K562 (cell line): ENCODE measurements at regions not wholly inside any gene's neighbourhood (a gene's known extent, or its start where the extent isn't known, plus 50 kb on each side); places are given as distances from the start of the nearest gene placed in this dataset.

ENCODE experiments used
- ATAC-seq: fragments of 200-7000 bp; cut with Tn5 transposase; 3 replicates; pipeline ENCODE4 v1.9.1; 2020; ENCODE audit warnings: moderate library complexity
- BruUV-seq: library from RNA; stranded (reverse); fragments of 400-500 nt; replicated peaks from 2 replicates; lab custom pipeline; 2021; lab: Mats Ljungman, UMichigan
- CTCF ChIA-PET: fragments of 300-600 bp; formaldehyde crosslinking; extraction: SDS; loops from one replicate; lab custom pipeline; 2021; ENCODE audit warnings: low intra/inter-chr PET ratio; lab: Yijun Ruan, JAX
- POLR2A ChIA-PET: fragments of 300-600, 350-650 bp; sonication (Branson Sonifier 250); formaldehyde crosslinking; extraction: SDS; loops from one replicate; lab custom pipeline; 2021; ENCODE audit warnings: antibody characterized with exemption, inconsistent platforms; lab: Yijun Ruan, JAX
- DNase-seq, 4 experiments: peaks; one replicate each; pipeline versions ENCODE4 v3.0.0 to v3.0.0-alpha.2; 2011 to 2018; ENCODE audit warnings: low spot score in 3 of 4, mixed read lengths in 3 of 4; ENCODE audit errors: extremely low read depth in 1 of 4
- FAIRE-seq: peaks from 2 replicates; lab custom pipeline; 2011; peaks lifted over from hg19 to GRCh38; lab: Jason Lieb, UNC
- H2AFZ ChIP-seq: 2 replicates; pipeline ENCODE4 v1.6.0; 2011; ENCODE audit warnings: low read depth, low read length, control low read depth, inconsistent platforms
- H3K27ac ChIP-seq: fragments of 200-600 bp; 3 replicates; pipeline ENCODE4 v1.8.0; 2011; ENCODE audit warnings: low read depth, mild to moderate bottlenecking, control low read depth, inconsistent platforms, low read length, moderate library complexity, mixed read lengths; ENCODE audit errors: extremely low read depth
- H3K27me3 ChIP-seq, 2 experiments: fragments of 300-600 bp in 1 of 2; 2 replicates in 1 of 2; 3 replicates in 1 of 2; pipeline versions ENCODE4 v1.6.0 to v1.8.0; 2011; ENCODE audit warnings: inconsistent platforms in 2 of 2, low read length in 2 of 2, mild to moderate bottlenecking in 1 of 2, mixed read lengths in 1 of 2, moderate library complexity in 1 of 2; ENCODE audit not compliant: control insufficient read depth in 2 of 2, insufficient read depth in 2 of 2
- H3K36me3 ChIP-seq: fragments of 300-600 bp; 3 replicates; pipeline ENCODE4 v1.8.0; 2011; ENCODE audit warnings: mild to moderate bottlenecking, low read length, inconsistent platforms; ENCODE audit not compliant: control insufficient read depth, insufficient read depth
- H3K4me1 ChIP-seq, 2 experiments: fragments of 200-600 bp in 1 of 2; replicated peaks in 1 of 2; 2 replicates in 1 of 2; 3 replicates in 1 of 2; pipeline versions ENCODE4 v1.5.1 to v1.8.0; 2011; ENCODE audit warnings: inconsistent platforms in 2 of 2, low read length in 2 of 2, mild to moderate bottlenecking in 1 of 2, mixed read lengths in 1 of 2, moderate library complexity in 1 of 2; ENCODE audit not compliant: control insufficient read depth in 2 of 2, insufficient read depth in 2 of 2
- H3K4me2 ChIP-seq: 2 replicates; pipeline ENCODE4 v1.6.1; 2011; ENCODE audit warnings: low read length, control low read depth, inconsistent platforms, mixed read lengths; ENCODE audit not compliant: insufficient read depth
- H3K4me3 ChIP-seq: fragments of 200-600 bp; sonication (generic), shearing (Covaris generic); 2 replicates; pipeline ENCODE4 v1.5.1; 2016; ENCODE audit warnings: control low read depth, inconsistent platforms
- H3K79me2 ChIP-seq: fragments of 200-600 bp; 3 replicates; pipeline ENCODE4 v1.8.0; 2011; ENCODE audit warnings: low read length, inconsistent platforms; ENCODE audit not compliant: control insufficient read depth, insufficient read depth
- H3K9ac ChIP-seq, 2 experiments: 2 replicates each; pipeline versions ENCODE4 v1.6.0 to v1.6.1; 2011; ENCODE audit warnings: low read depth in 2 of 2, low read length in 2 of 2, control low read depth in 1 of 2, inconsistent platforms in 1 of 2, mild to moderate bottlenecking in 1 of 2, mixed read lengths in 1 of 2; ENCODE audit not compliant: insufficient read depth in 1 of 2
- H3K9me1 ChIP-seq: one replicate; pipeline ENCODE4 v1.6.0; 2011; ENCODE audit warnings: inconsistent platforms, mild to moderate bottlenecking, low read length, moderate library complexity; ENCODE audit not compliant: control insufficient read depth, insufficient read depth
- H3K9me3 ChIP-seq: replicated peaks from 2 replicates; pipeline ENCODE4 v1.5.1; 2011; ENCODE audit warnings: low read depth, low read length, inconsistent platforms; ENCODE audit not compliant: control insufficient read depth, insufficient read depth
- H4K20me1 ChIP-seq: replicated peaks from 2 replicates; pipeline ENCODE4 v1.6.1; 2011; ENCODE audit warnings: low read length, inconsistent platforms, mixed read lengths; ENCODE audit not compliant: control insufficient read depth, insufficient read depth
- HCFC1 ChIP-seq: IDR thresholded peaks from 2 replicates; pipeline ENCODE4 v1.6.1; 2012; ENCODE audit warnings: low read depth, low read length, improper control_type of control experiment
- NFE2L1 ChIP-seq: fragments of 450-650 bp; IDR thresholded peaks from 2 replicates; pipeline ENCODE4 v1.6.1; 2016; ENCODE audit warnings: missing genetic modification characterization, low read depth, mild to moderate bottlenecking, missing compliant biosample characterization, moderate library complexity, borderline replicate concordance
- ZBTB17 ChIP-seq: fragments of 450-650 bp; formaldehyde crosslinking; IDR thresholded peaks from 2 replicates; pipeline ENCODE4 v1.4.0; 2020; ENCODE audit warnings: mild to moderate bottlenecking
- ZNF696 ChIP-seq: fragments of 250-450 bp; sonication (Bioruptor Pico); conservative IDR thresholded peaks from 2 replicates; pipeline ENCODE4 v1.4.0; 2020; ENCODE audit warnings: mild to moderate bottlenecking, moderate library complexity
- ZNF764 ChIP-seq: fragments of 250-450 bp; sonication (Bioruptor Pico); IDR thresholded peaks from 2 replicates; pipeline ENCODE4 v1.4.0; 2020; ENCODE audit warnings: low read depth, mild to moderate bottlenecking, moderate library complexity
- in situ Hi-C: fragments of 300-500 bp; cut with MboI; formaldehyde crosslinking; loops from 4 replicates; pipeline ENCODE4 v1.15.0; 2018; ENCODE audit warnings: inconsistent platforms, mixed read lengths
- intact Hi-C: fragments of 100-400 bp; cut with micrococcal nuclease; formaldehyde crosslinking; loops from 2 replicates; pipeline ENCODE4 v1.14.2; 2022
- TF ChIP-seq, protein P1 (sequence below): sonication (generic); formaldehyde crosslinking; IDR thresholded peaks from 2 replicates; pipeline ENCODE4 v1.8.1; 2022; ENCODE audit warnings: missing genetic modification reagents
- TF ChIP-seq, protein P2 (sequence below): fragments of 450-650 bp; IDR thresholded peaks from 2 replicates; pipeline ENCODE4 v1.7.1; 2018; ENCODE audit warnings: mild to moderate bottlenecking, low read depth; ENCODE audit not compliant: partially characterized antibody
- TF ChIP-seq, protein P3 (sequence below): fragments of 450-650 bp; IDR thresholded peaks from 2 replicates; pipeline ENCODE4 v1.7.0; 2016; ENCODE audit warnings: borderline replicate concordance
- TF ChIP-seq, protein P4 (sequence below): fragments of 450-650 bp; formaldehyde crosslinking; IDR thresholded peaks from 2 replicates; pipeline ENCODE4 v1.4.0; 2020; ENCODE audit warnings: mild to moderate bottlenecking, mixed read lengths
- TF ChIP-seq, protein P5 (sequence below): fragments of 450-650 bp; IDR thresholded peaks from 2 replicates; pipeline ENCODE4 v1.6.1; 2016
- TF ChIP-seq, protein P6 (sequence below): fragments of 250-450 bp; sonication (Bioruptor Pico); IDR thresholded peaks from 2 replicates; pipeline ENCODE4 v1.4.0; 2020; ENCODE audit warnings: mild to moderate bottlenecking

DNA sequence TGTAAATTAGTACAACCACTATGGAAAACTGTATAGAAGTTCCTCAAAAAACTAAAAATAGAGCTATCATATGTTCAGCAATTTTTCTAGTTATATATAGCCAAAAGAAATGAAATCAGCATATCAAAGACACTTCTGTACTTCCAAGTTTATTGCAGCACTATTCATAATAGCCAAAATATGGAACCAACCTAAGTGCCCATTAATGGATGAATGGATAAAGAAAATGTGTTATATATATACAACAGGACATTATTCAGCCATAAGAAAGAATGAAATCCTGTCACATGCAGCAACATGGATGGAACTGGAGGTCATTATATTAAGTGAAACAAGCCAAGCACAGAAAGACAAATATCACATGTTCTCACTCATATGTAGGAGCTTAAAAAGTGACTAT lies 112.6 kb downstream of the MDH1 start:
- Histone ChIP-seq H3K9me3 (no peaks in the 10 kb centered on the region), H3K9ac (no peak overlapping the region), H3K27ac (no peak overlapping the region), H4K20me1 (0 out of 2 replicates have a peak, but pooled peaks cover 2% of the 10 kb centered on the region), H3K9me1 (no peaks in the 10 kb centered on the region), H3K4me3 (no peak overlapping the region), H3K4me2 (no peak overlapping the region), H3K4me1 (no peaks in the 10 kb centered on the region), H3K36me3 (no peaks in the 10 kb centered on the region), H3K79me2 (no peaks in the 10 kb centered on the region), H3K27me3 (no peaks in the 10 kb centered on the region), H2AFZ (no peak overlapping the region)
- no peak for FAIRE-seq
- in situ Hi-C loops (no loop called here), intact Hi-C loops (no loop called here)
- no TSS peak for BruUV-seq
- no peak for DNase-seq
- TF ChIP-seq ZNF696 (no peak), NFE2L1 (tag) (no peak), HCFC1 (no peak), ZBTB17 (CRISPR knock-in tag) (no peak), ZNF764 (CRISPR knock-in tag) (no peak)
- TF ChIP-seq, protein P1, sequence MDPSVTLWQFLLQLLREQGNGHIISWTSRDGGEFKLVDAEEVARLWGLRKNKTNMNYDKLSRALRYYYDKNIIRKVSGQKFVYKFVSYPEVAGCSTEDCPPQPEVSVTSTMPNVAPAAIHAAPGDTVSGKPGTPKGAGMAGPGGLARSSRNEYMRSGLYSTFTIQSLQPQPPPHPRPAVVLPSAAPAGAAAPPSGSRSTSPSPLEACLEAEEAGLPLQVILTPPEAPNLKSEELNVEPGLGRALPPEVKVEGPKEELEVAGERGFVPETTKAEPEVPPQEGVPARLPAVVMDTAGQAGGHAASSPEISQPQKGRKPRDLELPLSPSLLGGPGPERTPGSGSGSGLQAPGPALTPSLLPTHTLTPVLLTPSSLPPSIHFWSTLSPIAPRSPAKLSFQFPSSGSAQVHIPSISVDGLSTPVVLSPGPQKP = no peak
- TF ChIP-seq, protein P2, sequence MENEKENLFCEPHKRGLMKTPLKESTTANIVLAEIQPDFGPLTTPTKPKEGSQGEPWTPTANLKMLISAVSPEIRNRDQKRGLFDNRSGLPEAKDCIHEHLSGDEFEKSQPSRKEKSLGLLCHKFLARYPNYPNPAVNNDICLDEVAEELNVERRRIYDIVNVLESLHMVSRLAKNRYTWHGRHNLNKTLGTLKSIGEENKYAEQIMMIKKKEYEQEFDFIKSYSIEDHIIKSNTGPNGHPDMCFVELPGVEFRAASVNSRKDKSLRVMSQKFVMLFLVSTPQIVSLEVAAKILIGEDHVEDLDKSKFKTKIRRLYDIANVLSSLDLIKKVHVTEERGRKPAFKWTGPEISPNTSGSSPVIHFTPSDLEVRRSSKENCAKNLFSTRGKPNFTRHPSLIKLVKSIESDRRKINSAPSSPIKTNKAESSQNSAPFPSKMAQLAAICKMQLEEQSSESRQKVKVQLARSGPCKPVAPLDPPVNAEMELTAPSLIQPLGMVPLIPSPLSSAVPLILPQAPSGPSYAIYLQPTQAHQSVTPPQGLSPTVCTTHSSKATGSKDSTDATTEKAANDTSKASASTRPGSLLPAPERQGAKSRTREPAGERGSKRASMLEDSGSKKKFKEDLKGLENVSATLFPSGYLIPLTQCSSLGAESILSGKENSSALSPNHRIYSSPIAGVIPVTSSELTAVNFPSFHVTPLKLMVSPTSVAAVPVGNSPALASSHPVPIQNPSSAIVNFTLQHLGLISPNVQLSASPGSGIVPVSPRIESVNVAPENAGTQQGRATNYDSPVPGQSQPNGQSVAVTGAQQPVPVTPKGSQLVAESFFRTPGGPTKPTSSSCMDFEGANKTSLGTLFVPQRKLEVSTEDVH = no peak
- TF ChIP-seq, protein P3, sequence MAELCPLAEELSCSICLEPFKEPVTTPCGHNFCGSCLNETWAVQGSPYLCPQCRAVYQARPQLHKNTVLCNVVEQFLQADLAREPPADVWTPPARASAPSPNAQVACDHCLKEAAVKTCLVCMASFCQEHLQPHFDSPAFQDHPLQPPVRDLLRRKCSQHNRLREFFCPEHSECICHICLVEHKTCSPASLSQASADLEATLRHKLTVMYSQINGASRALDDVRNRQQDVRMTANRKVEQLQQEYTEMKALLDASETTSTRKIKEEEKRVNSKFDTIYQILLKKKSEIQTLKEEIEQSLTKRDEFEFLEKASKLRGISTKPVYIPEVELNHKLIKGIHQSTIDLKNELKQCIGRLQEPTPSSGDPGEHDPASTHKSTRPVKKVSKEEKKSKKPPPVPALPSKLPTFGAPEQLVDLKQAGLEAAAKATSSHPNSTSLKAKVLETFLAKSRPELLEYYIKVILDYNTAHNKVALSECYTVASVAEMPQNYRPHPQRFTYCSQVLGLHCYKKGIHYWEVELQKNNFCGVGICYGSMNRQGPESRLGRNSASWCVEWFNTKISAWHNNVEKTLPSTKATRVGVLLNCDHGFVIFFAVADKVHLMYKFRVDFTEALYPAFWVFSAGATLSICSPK = no peak
- TF ChIP-seq, protein P4, sequence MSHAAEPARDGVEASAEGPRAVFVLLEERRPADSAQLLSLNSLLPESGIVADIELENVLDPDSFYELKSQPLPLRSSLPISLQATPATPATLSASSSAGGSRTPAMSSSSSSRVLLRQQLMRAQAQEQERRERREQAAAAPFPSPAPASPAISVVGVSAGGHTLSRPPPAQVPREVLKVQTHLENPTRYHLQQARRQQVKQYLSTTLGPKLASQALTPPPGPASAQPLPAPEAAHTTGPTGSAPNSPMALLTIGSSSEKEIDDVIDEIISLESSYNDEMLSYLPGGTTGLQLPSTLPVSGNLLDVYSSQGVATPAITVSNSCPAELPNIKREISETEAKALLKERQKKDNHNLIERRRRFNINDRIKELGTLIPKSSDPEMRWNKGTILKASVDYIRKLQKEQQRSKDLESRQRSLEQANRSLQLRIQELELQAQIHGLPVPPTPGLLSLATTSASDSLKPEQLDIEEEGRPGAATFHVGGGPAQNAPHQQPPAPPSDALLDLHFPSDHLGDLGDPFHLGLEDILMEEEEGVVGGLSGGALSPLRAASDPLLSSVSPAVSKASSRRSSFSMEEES (CRISPR knock-in tag) = no peak
- TF ChIP-seq, protein P5, sequence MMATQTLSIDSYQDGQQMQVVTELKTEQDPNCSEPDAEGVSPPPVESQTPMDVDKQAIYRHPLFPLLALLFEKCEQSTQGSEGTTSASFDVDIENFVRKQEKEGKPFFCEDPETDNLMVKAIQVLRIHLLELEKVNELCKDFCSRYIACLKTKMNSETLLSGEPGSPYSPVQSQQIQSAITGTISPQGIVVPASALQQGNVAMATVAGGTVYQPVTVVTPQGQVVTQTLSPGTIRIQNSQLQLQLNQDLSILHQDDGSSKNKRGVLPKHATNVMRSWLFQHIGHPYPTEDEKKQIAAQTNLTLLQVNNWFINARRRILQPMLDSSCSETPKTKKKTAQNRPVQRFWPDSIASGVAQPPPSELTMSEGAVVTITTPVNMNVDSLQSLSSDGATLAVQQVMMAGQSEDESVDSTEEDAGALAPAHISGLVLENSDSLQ = no peak
- TF ChIP-seq, protein P6, sequence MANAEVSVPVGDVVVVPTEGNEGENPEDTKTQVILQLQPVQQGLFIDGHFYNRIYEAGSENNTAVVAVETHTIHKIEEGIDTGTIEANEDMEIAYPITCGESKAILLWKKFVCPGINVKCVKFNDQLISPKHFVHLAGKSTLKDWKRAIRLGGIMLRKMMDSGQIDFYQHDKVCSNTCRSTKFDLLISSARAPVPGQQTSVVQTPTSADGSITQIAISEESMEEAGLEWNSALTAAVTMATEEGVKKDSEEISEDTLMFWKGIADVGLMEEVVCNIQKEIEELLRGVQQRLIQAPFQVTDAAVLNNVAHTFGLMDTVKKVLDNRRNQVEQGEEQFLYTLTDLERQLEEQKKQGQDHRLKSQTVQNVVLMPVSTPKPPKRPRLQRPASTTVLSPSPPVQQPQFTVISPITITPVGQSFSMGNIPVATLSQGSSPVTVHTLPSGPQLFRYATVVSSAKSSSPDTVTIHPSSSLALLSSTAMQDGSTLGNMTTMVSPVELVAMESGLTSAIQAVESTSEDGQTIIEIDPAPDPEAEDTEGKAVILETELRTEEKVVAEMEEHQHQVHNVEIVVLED (CRISPR knock-in tag) = no peak
- ChIA-PET CTCF (no interaction called here), POLR2A (interaction anchor here (0.6 kb wide), 2 partner anchors 593 to 1286 kb away, joined by 3 read pairs; no protein-coding TSS in a partner anchor)
- no peak for ATAC-seq
